Activated T-cell treated with anti-CD3 and anti-CD28 coated beads, Interleukin-2, amount 50 U/mL, for 1 hour (primary cell): ENCODE measurements at regions not wholly inside any gene's neighbourhood (a gene's known extent, or its start where the extent isn't known, plus 50 kb on each side); places are given as distances from the start of the nearest gene placed in this dataset.

Source experiments
- DNase-seq: peaks from one replicate; pipeline ENCODE4 v3.0.0-alpha.2; 2020

DNA sequence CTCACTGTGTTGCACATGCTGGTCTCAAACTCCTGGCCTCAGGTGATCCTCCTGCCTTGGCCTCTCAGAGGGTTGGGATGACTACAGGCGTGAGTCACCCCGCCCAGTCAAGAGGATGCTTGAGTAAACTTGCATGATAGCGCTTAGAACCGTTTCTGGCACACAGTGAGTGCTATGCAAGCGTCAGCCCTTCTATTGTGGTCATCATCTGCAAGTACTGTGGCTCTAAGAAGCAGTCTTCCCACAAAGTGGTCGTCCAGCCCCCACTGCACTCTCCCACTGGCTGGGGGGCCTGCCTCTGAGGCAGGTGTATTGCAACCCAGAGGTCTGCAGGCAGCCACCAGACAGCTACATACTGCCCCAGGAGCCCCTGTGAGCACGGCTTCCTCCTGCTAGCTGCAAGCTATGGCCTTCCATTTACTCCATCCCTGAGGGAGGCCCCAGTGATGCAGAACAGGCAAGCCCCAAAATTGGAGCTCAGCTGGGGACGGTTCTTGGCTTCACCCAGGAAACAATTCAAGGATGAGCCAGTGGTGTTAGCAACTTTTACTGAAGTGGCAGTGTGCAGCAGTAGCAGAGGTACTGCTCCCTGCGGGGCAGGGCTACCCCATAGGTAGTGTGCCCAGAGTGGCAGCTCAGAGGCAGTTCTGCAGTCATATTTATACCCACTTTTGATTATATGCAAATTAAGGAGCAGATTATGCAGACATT is 95.4 kb downstream of the LSM3 start:
- no peak for DNase-seq

DNA sequence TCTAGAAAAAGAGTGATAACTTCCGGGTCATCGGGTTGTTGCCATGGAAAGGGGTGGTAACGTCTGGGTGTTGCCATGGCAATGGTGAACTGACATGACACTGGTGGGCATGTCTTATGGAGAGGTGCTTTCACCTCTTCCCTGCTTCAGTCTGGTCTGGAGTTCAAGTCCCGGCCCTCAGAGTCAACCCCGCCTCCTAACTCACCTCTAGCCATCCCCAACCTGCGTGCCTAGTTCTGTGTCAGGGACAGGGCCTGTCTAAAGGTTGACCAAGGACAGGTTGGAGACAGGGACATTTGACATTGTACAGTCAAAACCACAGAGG is 96.0 kb downstream of the LSM3 start:
- DNase-seq = no peak

DNA sequence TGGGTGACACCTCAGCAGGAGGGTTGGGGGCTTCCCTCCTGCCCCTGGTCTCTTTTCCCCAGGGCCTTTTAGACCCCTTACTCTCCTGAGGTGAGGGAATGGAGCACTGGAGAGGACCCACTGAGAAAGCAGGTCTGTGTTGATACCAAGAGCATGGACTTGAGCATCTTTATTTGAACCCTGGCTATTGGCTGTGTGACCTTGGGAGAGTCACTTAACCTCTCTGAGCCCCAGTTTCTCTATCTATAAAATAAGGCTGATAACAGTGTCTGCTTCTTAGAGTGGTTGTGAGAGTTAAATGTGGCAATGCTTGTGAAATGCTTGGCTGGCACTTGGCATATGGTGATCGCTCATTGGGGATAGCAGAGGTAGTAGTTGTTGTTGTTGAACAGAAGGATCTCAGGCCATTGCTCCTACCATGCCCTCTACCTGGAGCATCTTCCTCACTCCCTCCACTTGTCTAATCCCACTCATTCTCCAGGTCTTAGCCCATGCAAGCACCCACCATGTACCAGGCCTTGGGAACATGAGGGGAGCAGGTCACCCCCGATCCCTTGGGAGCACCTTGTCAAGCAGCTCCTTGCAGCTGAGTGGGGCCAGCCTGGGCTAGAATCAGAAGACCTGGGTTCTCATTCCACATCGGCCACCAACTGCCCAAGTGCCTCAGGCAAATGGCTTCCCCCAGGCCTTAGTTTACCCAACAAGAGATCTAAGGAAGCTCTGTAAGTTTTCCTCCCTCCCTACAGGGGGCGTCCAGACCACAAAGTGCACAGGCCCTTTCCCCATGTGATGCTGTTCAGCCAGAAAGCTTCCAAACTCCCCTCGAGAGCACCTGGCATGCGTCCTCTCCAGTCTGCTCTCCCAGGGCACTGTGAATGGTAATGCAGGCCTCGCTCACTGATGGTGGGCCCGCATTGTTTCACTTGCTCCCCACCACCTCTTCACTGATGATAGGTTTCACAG is 96.7 kb downstream of the LSM3 start:
- DNase-seq = no peak

DNA sequence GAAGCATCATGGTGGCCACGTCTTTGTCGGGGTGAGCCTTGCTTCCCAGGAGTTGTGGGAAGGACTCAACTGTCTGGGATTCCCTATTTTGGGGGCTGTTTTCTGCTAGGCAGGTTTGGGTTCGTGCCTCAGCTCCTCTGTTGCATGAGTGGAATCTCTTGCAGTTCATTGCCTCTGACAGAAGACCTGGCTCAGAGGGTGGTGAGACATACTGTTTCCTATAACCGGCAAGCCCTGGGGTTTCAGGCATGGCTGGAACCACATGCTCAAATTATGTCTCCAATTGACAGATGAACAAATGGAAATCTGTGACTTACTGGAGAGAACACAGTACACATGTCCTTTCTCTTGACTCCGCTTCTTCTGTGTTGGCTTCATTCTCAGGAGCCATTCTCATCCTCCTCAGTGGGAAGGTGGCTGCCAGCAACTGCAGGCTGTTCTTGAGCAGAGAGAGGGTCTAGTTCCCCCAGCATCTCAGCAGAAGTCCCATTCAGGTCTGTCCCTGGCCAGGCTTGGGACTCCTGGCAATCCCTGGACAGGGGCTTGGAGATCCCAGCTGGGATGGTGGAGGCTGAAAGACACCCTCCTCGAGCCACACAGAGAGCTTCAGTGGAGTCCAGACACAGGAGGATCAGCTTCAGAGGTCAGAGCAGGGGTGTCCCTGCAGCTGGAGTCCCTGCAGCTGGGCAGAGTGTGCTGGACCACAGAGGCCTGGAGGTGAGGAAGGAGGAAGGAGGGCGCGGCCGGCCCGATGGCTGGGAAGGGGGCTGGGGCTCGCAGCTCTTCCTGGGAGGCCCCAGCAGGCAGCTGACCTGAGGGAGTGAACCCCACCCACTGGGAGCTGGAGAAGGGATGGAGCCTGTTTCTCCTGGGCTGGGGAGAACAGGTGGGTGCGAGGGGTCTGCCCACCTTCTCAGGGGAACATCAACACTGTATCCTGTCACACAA is 97.6 kb downstream of the LSM3 start:
- no peak for DNase-seq

DNA sequence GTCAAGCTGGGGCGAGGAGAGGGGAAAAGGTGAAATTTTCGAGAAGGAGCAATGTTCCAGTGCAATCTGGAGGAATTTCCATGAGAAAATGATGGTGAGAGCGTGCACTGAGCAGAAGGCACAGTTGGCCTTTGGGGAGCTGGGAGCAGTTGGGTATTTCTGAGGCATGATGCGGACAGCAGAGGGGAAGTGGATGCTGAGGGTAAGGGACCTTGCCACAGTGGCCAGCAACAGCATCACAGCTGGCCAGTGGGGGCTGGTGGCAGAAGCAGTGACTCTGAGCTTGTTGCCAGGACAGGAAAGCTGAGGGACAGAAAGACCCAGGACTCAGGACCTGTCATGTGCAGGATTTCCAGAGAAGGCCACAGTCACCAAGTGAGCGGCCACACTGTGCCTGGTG is 98.9 kb downstream of the LSM3 start:
- DNase-seq = no peak

DNA sequence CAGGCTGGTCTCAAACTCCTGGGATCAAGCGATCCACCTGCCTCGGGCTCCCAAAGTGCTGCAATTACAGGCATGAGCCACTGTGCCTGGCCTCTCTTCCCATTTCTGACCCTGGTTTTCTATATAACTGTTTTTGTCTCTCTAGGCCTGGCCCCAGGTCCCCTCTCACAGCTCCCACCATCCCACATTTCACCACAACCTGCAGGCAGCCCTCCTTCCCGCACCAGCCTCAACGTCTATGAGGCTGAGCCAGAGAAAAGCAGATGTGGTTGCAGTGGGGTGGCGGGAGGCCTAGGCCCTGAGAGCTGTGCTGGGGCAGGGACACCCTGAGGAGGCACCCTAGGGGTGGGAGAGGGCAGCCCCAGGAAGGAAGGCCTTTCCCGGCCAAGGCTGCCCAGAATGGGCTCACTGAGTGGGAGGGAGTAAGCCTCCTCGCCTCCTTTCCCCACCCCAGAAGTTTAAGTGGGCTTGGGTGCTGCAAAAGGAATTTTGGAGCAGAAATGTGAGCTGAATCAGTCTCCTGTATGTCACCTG is 99.7 kb downstream of the LSM3 start:
- DNase-seq = no peak

DNA sequence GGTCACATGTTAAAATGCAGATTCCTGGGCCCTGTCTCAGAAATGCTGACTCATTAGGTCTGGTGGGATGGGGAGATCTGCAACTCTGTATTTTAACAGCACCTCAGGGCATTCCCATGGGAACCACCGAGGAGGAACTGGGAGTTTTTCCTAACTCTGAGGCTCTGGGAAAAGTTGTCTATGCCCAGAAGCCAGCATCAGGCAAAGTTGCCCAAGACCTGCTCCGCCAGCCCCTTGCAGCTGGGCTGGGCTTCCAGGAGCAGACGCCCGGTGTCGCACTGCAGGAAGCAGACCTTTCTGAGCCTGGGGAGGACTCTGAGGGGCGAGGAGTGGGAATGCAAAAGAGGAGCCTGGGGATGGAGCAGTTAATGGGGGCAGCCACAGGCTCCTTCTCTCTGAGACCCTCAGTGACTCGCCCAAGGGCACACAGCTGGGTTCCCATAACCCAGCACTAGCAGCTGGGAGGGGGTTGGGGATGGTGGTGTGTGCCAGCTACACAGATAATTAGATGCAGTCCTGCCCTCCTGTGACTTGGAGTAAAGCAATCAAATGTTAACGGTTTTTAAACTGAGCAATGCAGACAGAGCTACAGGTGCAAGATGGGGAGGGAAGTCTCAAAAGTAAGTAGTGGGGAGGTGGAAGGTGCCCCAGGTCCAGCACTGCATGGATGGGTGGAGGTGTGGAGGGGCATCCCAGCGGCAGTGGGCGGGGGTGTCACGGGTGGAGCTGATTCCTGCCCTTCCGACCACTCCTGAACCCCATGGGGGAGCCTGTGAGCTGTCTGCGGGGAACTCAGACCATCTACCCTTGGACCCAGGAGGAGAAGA is 100.4 kb downstream of the LSM3 start:
- DNase-seq = no peak

DNA sequence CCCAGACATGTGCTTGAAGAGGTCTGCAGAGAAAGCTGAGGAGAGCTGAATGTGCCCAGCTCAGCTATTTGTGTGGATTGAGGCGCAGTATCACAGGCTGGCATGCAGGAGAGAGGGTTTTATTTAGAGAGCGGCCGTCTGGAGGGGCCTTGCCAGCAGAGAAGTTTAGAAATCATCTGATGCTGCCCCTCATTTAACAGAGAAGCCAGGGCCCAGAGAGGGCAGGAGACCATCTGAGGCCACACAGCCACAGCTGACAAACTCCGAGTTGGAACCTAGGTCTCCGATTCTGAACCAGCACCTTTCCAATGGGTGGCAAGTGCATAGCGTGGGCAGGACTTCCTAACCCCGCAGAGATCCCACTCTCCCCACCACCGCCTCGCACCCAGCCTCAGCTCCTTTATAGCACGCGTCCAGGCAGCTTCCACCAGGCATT is 101.0 kb downstream of the LSM3 start:
- no peak for DNase-seq

DNA sequence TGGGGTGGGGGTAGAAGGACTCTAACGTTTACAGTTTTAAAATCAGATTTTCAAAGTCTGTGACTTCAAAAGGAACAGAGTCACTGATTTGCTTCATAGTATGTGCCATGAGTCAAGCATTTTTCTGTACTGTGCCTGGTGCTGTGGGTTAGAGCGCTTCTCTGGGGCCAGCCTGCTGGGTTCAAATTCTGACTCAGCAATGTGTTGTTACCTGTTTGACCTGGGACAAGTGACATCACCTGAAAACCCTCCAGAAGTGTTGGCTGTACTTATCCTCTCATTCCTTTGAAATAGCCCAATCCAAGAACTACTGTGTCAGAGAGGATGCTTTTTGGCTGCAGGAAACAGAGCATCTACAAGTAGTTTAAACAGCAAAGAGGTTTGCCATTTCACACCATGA is 101.7 kb downstream of the LSM3 start:
- no peak for DNase-seq

DNA sequence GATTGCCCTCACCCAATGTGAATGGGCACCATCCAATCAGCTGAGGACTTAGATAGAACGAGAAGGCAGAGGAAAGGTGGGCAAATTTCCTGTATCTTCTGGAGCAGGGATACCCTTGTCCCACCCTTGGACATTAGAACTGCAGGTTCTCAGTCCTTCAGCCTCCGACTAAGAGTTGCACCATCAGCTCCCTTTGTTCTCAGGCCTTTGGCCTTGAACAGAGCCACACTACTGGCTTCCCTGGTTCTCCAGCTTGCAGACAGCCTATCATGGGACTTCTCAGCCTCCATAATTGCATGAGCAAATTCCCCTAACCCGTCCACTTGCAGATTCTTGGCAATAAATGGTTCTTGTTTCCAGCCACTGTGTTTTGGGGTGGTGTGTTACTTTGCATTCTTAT is 102.4 kb downstream of the LSM3 start:
- no peak for DNase-seq

DNA sequence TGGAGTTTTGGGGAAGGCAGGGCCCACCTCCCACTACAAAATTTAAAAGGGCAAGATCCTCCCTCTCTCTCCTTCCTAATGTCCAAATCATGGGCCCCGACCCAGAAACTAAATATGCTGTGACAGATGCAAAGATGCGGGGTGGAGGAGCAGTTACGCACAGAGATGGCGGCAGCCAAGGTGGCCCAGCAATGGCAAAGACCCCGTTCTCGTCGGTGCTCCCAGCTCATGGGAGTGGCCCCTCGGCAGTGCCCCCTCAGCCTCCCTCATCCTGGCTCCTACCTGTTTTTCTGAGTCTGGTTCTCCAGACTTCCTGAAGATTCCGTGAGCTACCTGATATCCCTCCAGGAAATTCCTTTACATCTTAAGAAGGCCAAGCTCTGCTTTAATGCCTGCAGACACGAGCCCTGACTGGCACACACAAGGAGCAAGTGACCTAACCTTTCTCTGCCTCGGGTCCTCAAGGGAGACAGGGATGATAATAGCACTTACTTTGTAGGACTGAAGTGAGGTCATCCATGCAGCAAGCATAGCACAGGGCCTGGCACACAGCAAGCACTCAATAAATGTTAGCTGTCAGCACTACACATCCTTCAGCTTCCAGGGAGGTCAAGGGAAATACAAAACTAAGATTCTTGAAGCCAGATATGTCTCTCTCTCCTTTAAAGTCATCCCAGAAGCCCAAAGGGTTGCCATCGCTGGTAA is 103.5 kb downstream of the LSM3 start:
- no peak for DNase-seq

DNA sequence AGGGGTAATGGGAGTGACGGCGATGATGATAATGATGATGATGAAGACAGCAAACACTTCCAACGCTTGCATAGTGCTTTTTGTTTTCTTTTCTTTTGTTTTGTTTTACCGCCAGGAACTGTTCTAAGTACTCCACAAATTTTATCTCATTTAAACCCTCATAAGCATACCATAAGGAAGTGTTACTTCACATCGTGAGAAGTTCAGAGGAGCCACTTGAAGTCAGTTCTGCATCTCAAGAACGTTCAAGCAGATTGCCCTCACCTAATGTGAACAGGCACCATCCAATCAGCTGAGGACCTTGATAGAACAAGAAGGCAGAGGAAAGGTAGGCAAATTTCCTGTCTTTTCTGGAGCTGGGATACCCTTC is 104.1 kb downstream of the LSM3 start:
- no peak for DNase-seq

DNA sequence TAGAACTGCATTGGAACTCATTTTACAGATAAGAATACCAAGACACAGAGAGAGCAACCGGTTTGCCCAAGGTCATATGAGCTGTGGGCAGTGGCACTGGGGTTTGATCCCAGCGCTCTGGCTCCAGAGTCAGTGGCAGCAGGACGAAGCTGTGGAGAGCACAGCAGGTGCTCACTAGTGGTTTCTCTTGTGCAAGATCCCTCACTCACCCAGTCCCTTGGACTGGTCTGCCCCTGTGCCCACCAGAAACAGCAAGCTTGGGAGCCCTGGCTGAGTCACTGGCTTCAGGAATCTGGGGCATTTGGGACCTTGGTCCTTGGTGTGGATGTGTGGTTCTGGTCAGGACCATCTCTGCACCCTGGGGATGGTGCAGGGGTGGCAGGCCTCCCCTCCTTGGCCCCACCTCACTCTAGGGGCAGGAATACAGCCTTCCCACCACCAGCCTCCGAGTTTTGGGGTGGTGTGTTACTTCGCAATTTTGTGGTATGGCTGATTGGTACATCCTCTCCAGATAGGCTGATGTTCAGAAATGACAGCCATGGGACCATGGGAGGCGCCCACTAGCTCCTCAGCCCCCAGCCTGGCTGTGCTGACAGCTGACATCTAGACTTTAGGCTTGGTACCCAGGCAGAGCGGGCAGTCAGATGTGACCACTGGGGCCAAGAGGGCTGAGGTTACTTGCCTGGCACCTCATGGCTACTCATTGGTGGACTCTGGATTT is 104.6 kb downstream of the LSM3 start:
- DNase-seq = no peak

DNA sequence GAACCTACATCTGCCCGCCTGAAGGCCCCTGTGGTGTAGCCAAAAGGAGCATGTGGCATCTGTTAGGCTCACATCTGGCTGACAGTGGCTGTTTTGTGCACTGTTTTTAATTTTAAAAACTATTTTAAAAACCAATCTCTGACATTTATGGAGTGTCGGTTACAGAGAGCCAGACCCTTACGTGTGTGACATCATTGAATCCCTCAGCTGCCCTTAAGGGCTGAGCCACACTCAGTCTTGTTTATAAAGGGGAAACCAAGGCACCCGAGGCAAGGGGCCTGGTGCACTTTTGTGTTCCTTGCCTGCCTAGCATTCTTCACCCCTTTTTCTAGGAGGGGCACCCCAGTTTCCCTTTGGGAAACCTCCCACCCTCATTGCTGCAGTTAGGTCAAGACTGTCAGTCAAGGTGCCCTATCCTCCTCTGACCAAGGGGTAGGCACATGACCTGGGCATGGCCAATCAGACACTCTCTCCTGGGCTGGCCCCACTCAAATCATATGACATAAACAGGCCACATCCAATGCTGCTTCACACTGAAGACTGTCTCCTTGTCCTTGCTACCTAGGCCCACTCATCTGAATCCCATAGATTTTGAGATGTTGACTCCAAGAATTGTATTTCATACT is 105.3 kb downstream of the LSM3 start:
- no peak for DNase-seq

DNA sequence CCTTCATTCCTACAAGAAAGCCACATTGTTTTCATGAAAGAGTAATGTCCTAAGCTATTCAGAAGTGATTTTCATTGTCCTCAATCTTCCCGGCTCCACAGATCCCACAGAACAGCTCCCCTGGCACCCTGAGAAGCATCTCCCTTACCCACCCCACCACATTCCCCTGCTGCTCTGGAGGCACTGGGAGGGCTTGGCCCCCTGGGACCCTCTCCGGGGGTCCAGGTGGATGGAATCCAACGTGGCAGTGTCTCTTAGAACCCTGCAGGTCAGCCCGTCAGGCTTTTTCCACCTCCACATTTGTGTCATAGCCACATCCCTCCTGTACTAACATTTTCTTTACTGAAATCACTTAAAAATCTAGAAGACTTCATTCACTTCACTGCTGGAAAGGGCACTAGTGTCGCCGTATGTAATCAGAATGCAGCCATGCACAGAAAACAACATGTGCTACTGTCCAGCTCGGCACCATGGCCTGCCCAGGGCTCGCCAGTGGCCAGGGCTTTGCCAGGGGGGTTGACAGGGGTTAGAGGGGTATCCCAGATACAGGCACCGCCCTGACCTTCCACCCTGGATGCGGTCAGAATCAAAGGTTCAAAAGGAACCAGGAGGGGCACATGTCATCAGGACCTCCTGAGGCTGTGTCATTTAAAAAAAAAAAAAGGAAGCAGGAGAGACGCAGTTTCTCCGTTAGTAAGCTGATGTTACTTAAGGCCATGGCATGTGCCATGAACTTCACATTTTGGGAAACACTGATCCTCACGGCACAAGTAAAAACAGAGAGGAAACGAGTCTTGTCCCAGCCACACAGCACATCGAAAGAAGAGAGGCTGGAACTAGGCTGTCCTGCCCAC is 106.3 kb downstream of the LSM3 start:
- no peak for DNase-seq

DNA sequence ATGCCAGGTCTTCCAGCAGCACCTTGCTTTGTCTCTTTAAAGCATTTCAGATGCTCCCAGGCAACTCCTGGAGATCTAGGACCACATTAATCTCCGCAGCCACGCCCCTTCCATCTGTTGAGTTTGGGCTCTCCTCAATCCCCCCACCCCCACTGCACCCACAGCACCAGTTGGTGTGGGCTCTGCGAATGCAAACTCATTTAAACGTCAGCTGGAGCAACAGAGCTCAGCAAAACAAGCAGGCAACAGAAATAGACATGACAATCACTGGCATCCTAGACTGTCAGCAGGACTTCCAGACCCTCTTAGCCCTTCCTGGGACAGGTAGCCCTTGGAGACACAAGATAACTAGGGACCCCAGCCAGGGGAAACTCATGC is 106.9 kb downstream of the LSM3 start:
- DNase-seq = no peak

DNA sequence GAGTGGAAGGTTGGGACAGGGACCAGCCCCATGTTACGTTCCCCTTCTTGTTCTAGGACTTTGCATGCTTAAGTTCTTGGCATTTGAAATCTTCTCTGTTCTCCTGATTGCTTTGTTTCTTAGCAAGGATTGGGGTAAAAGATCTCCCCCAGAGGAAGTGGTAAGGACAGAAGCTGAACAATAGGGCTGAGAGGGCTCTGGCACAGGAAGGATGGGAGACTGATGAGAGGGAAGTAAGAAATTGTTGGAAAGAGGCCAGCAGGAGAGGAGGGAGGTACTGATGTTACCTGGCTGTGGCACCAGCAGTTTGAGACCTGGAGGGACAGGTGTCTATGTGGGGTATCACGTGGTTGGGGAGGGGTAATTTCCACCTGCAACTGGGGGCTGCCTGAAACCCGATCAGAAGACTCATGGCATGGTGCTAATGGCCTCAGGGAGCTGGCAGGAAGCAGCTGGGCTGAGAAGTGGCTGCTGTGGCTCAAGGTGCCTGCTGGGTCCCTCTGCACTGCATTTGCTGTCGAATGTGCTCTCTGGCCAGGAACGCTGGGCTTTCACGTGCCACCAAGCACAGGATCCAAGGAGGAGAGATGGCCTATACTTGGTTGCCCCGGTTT is 108.4 kb downstream of the LSM3 start:
- DNase-seq = no peak

DNA sequence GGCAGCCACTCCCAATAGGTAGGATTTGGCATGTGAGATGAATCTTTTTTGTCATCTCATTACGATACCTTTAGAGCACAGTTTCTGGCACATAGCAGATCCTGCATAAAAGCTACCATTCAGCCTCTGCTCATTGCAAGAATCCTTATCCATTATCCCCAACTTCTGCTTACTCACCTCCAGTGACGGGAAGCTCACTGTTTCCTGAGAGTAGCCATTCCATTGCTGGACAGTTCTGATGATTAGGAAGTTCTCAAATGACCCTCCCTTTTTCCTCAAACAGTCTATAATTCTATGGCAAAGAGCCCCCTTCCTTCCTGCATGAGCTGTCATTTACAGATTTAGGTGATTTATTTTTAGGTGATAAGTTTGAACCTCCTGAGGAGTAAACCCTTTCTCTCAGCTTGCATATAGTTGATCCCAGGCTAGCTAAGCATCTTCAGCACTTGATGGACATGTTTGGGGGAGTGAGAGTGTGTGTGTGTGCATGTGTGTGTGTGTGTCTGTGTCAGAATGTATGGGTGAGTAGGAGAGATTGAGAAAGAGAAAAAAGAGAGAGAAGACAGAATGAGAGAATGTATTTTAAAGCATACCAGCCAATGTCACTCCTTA is 109.7 kb downstream of the LSM3 start:
- no peak for DNase-seq
